ENCODE measurements at regions not wholly inside any gene's neighbourhood (a gene's known extent, or its start where the extent isn't known, plus 50 kb on each side); places are given as distances from the start of the nearest gene placed in this dataset.
A peak's percentile ranks its signal among the peaks of the same experiment; 100 is the strongest.

GRCh38 chr20:57866250-57867106 is 156.7 kb upstream of the PMEPA1 start:
- H3K4me3 Mint-ChIP-seq = no peak overlapping the region
- H3K4me1 Mint-ChIP-seq (ENCODE audit: low read depth) = peaks cover 15% of the 10 kb centered on the region
- H3K36me3 Mint-ChIP-seq (ENCODE audit: insufficient read depth in 2 of 2) = peaks cover 0 to 1% of the 10 kb centered on the region in 2 donors
- ATAC-seq (replicated peaks in 1 of 2) (no peak), DNase-seq (no peak)
- H3K27ac Mint-ChIP-seq = no peak overlapping the region
- no peaks in the 10 kb centered on the region for H3K9me3 Mint-ChIP-seq
- peaks cover 16% of the 10 kb centered on the region for H3K27me3 Mint-ChIP-seq (ENCODE audit: low read depth)

- peaks cover 16% of the 10 kb centered on the region for H3K27me3 Mint-ChIP-seq (ENCODE audit: low read depth)
- H3K27ac Mint-ChIP-seq = peak overlapping the region; percentile 88
- peaks cover 15% of the 10 kb centered on the region for H3K4me1 Mint-ChIP-seq (ENCODE audit: low read depth)
These were observed 155.5 kb upstream of the PMEPA1 start for GRCh38 chr20:57865266-57865665.

DNA sequence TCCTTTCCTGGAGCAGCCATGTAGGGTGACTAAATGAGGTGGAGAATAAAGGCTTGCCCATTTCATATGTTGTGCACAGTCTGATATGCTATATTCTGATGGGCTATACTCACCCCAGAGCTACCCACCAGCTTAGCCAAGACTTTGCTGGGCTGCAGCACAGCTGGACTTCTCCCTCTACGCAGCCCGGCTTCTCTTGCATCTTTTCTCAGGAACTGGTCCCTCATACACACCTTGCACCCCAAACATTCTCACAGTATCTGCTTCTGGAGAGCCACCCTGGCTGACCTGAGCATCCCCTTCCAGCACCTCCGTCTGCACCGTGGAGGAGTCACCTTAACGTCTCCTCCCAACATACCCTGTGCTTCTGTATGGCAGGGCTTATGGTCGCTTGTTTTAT is 150.8 kb upstream of the PMEPA1 start:
- H3K27ac Mint-ChIP-seq = no peak overlapping the region
- no peak overlapping the region for H3K4me3 Mint-ChIP-seq
- peaks cover 0 to 1% of the 10 kb centered on the region in 2 donors for H3K36me3 Mint-ChIP-seq (ENCODE audit: insufficient read depth in 2 of 2)
- DNase-seq = no peak
- H3K9me3 Mint-ChIP-seq = no peaks in the 10 kb centered on the region
- peaks cover 3% of the 10 kb centered on the region for H3K27me3 Mint-ChIP-seq (ENCODE audit: low read depth)
- H3K4me1 Mint-ChIP-seq (ENCODE audit: low read depth) = peaks cover 20% of the 10 kb centered on the region
- ATAC-seq (replicated peaks in 1 of 2) = no peak

More at GRCh38 chr20:57865266-57865665, 155.5 kb upstream of the PMEPA1 start:
- peaks cover 0 to 1% of the 10 kb centered on the region in 2 donors for H3K36me3 Mint-ChIP-seq (ENCODE audit: insufficient read depth in 2 of 2)
- no peaks in the 10 kb centered on the region for H3K9me3 Mint-ChIP-seq
- H3K4me3 Mint-ChIP-seq = no peak overlapping the region
- ATAC-seq (replicated peaks in 1 of 2) = no peak
- DNase-seq = no peak

DNA sequence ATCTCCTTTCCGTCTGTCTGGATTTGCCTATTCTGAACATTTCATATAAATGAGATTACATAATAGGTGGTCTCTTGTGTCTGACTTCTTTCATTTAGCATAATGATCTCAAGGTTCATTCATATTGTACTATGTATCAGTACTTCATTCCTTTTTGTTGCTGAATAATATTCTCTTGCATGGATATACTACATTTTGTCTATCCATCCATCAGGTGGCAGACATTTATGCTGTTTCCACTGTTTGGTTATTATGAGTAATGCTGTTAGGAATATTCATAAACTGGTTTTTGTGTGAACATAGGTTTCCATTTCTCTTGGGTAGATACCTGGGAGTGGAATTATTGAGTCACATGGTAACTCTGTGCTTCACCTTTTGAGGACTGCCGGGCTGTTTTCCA is 148.2 kb upstream of the PMEPA1 start:
- ATAC-seq (replicated peaks in 1 of 2) (no peak), DNase-seq (no peak)
- Mint-ChIP-seq H3K36me3 (ENCODE audit: insufficient read depth in 2 of 2) (no peaks in the 10 kb centered on the region), H3K9me3 (no peaks in the 10 kb centered on the region), H3K27me3 (ENCODE audit: low read depth) (no peaks in the 10 kb centered on the region), H3K4me3 (no peak overlapping the region), H3K4me1 (ENCODE audit: low read depth) (peaks cover 15% of the 10 kb centered on the region), H3K27ac (no peak overlapping the region)

DNA sequence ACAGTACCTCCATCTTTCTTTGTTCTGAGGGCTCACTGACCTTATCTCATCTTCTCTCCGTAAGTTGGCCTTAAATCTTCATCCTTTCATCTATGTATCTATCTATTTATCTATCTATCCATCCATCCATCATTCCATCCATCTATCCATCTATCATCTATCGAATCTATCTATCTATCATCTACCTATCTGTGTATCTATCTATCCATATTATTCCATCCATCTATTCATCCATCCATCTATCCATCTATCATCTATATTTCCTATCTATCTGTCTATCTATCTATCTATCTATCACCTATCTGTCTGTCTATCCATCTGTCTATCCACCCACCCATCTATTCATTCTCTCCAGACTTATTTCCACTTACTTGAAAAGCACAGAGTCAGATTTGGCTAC is 147.3 kb upstream of the PMEPA1 start:
- Mint-ChIP-seq H3K27me3 (ENCODE audit: low read depth) (no peaks in the 10 kb centered on the region), H3K36me3 (ENCODE audit: insufficient read depth in 2 of 2) (no peaks in the 10 kb centered on the region), H3K4me3 (peak overlapping the region in 1 of 2 donors; percentile 38), H3K27ac (peak overlapping the region; percentile 62), H3K9me3 (no peaks in the 10 kb centered on the region), H3K4me1 (ENCODE audit: low read depth) (peaks cover 15% of the 10 kb centered on the region)
- DNase-seq (no peak), ATAC-seq (replicated peaks in 1 of 2) (no peak)

DNA sequence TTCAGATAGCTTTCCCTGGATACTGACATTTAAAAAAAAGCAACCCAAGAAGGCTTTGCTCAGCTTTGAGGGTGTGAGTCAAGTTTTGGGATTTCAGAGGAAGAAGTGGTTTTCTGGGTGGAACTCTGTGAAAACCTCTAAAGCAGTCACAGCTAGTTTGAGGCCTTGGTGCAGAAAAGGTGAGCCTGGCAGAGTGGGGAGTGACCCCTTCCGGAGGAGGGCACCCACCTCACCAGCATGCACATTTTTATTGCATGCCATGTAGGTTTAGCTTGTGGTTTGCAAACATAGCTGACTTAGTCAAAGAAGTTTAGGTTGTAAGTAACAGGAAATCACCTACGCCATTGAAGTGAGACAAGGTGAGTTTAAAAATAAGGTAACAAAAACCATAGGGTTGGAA is 146.8 kb upstream of the PMEPA1 start:
- Mint-ChIP-seq H3K9me3 (no peaks in the 10 kb centered on the region), H3K4me1 (ENCODE audit: low read depth) (peaks cover 15% of the 10 kb centered on the region), H3K36me3 (ENCODE audit: insufficient read depth in 2 of 2) (no peaks in the 10 kb centered on the region), H3K4me3 (no peak overlapping the region), H3K27me3 (ENCODE audit: low read depth) (no peaks in the 10 kb centered on the region), H3K27ac (no peak overlapping the region)
- DNase-seq = peak; percentile 4 to 6
- peak; percentile 50 to 76 for ATAC-seq (replicated peaks in 1 of 2)

- H3K27me3 Mint-ChIP-seq (ENCODE audit: low read depth) = no peaks in the 10 kb centered on the region
- DNase-seq (no peak), ATAC-seq (replicated peaks in 1 of 2) (no peak)
- no peaks in the 10 kb centered on the region for H3K9me3 Mint-ChIP-seq
- H3K4me3 Mint-ChIP-seq = no peak overlapping the region
- H3K4me1 Mint-ChIP-seq (ENCODE audit: low read depth) = peaks cover 3% of the 10 kb centered on the region
- no peaks in the 10 kb centered on the region for H3K36me3 Mint-ChIP-seq (ENCODE audit: insufficient read depth in 2 of 2)
- H3K27ac Mint-ChIP-seq = no peak overlapping the region
These were observed 142.0 kb upstream of the PMEPA1 start for GRCh38 chr20:57851796-57852195.

GRCh38 chr20:57851025-57851682 is 141.3 kb upstream of the PMEPA1 start:
- DNase-seq (no peak), ATAC-seq (replicated peaks in 1 of 2) (no peak)
- Mint-ChIP-seq H3K9me3 (no peaks in the 10 kb centered on the region), H3K4me1 (ENCODE audit: low read depth) (no peaks in the 10 kb centered on the region), H3K27ac (no peak overlapping the region), H3K4me3 (no peak overlapping the region), H3K36me3 (ENCODE audit: insufficient read depth in 2 of 2) (no peaks in the 10 kb centered on the region), H3K27me3 (ENCODE audit: low read depth) (no peaks in the 10 kb centered on the region)

DNA sequence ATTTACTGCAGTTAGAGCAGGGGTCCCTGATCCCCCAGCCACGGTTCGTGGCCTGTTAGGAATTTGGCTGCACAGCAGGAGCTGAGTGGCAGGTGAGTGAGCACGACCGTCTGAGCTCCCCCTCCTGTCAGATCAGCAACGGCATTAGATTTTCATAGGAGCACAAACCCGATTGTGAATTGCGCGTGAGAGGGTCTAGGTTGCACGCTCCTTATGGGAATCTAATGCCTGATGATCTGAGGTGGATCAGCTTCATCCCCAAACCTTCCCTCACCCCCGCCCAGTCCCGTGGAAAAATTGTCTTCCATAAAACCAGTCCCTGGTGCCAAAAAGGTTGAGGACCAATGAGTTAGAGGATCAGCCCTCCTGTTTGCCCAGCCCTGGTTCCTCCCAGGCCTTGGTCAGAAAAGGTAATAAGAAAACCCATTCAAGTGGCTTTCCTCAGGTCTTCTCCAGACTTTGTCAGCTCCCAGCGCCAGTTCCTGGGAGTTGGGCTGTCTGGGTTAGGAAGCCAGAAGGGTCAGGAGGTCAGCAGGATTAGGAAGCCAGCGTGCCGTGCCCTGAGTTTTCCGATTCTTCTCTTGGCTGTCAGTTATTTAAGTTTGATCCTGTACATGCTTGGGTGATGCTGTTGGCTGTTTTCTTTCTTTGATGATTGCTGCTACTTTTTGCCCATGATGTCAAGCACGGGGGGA is 139.9 kb upstream of the PMEPA1 start:
- Mint-ChIP-seq H3K36me3 (ENCODE audit: insufficient read depth in 2 of 2) (no peaks in the 10 kb centered on the region), H3K4me1 (ENCODE audit: low read depth) (no peaks in the 10 kb centered on the region), H3K27me3 (ENCODE audit: low read depth) (no peaks in the 10 kb centered on the region), H3K4me3 (no peak overlapping the region), H3K9me3 (no peaks in the 10 kb centered on the region), H3K27ac (no peak overlapping the region)
- ATAC-seq (replicated peaks in 1 of 2) (no peak), DNase-seq (no peak)

- ATAC-seq (replicated peaks in 1 of 2) = no peak
- Mint-ChIP-seq H3K4me3 (no peak overlapping the region), H3K27ac (no peak overlapping the region), H3K4me1 (ENCODE audit: low read depth) (no peaks in the 10 kb centered on the region), H3K9me3 (no peaks in the 10 kb centered on the region), H3K36me3 (ENCODE audit: insufficient read depth in 2 of 2) (no peaks in the 10 kb centered on the region), H3K27me3 (ENCODE audit: low read depth) (peaks cover 5% of the 10 kb centered on the region)
- DNase-seq = no peak
These were observed 139.3 kb upstream of the PMEPA1 start for GRCh38 chr20:57849121-57849520.

GRCh38 chr20:57848282-57848681 is 138.5 kb upstream of the PMEPA1 start:
- H3K36me3 Mint-ChIP-seq (ENCODE audit: insufficient read depth in 2 of 2) = no peaks in the 10 kb centered on the region
- no peak for ATAC-seq (replicated peaks in 1 of 2)
- H3K27ac Mint-ChIP-seq = no peak overlapping the region
- H3K4me3 Mint-ChIP-seq = no peak overlapping the region
- H3K27me3 Mint-ChIP-seq (ENCODE audit: low read depth) = peaks cover 10% of the 10 kb centered on the region
- DNase-seq = no peak
- no peaks in the 10 kb centered on the region for H3K4me1 Mint-ChIP-seq (ENCODE audit: low read depth)
- H3K9me3 Mint-ChIP-seq = no peaks in the 10 kb centered on the region

DNA sequence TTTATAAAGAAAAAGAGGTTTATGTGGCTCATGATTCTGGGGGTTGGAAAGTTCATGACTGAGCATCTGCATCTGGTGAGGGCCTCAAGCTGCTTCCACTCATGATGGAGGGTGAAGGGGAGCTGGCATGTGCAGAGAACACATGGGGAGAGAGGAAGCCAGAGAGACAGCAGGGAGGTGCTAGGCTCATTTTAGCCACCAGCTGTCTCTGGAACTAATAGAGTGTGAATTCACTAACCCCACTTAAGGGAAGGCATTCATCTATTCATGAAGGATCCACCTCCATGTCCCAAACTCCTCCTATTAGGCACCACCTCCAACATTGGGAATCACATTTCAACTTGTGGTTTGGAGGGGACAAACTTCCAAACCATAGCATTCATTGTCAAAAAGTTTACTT is 137.3 kb upstream of the PMEPA1 start:
- no peaks in the 10 kb centered on the region for H3K36me3 Mint-ChIP-seq (ENCODE audit: insufficient read depth in 2 of 2)
- H3K27ac Mint-ChIP-seq = no peak overlapping the region
- H3K9me3 Mint-ChIP-seq = no peaks in the 10 kb centered on the region
- DNase-seq (no peak), ATAC-seq (replicated peaks in 1 of 2) (no peak)
- peaks cover 10% of the 10 kb centered on the region for H3K27me3 Mint-ChIP-seq (ENCODE audit: low read depth)
- no peaks in the 10 kb centered on the region for H3K4me1 Mint-ChIP-seq (ENCODE audit: low read depth)
- H3K4me3 Mint-ChIP-seq = no peak overlapping the region

Data from activated T-cell treated with anti-CD3 and anti-CD28 coated beads, Interleukin-2, amount 50 U/mL, for 72 hours (primary cell).